ENCODE measurements at regions not wholly inside any gene's neighbourhood (a gene's known extent, or its start where the extent isn't known, plus 50 kb on each side); places are given as distances from the start of the nearest gene placed in this dataset.

GRCh38 chr3:124410471-124410870 lies 319.8 kb upstream of the UMPS start:
- Mint-ChIP-seq H3K9me3 (ENCODE audit: unreplicated experiment) (no peaks in the 10 kb centered on the region), H3K27ac (ENCODE audit: unreplicated experiment) (peak overlapping the region; percentile 87), H3K4me1 (ENCODE audit: low read depth, unreplicated experiment) (peaks cover 12% of the 10 kb centered on the region), H3K4me3 (ENCODE audit: unreplicated experiment) (no peak overlapping the region), H3K27me3 (ENCODE audit: insufficient read depth, unreplicated experiment) (no peaks in the 10 kb centered on the region), H3K36me3 (ENCODE audit: insufficient read depth, unreplicated experiment) (no peaks in the 10 kb centered on the region)
- intact Hi-C loops (cut with micrococcal nuclease; ENCODE audit: unreplicated experiment) = no loop called here
- no peak for TF ChIP-seq CTCF (IDR thresholded peaks at IDR 0.05; ENCODE audit: insufficient read depth in 1 of 2, low read depth in 1 of 2, low read length in 1 of 2, severe bottlenecking in 1 of 2, unreplicated experiment in 1 of 2)
- Histone ChIP-seq H3K4me1 (peaks cover 16% of the 10 kb centered on the region), H3K27me3 (replicated peaks; ENCODE audit: control insufficient read depth, insufficient read depth, low read length) (no peaks in the 10 kb centered on the region), H3K36me3 (ENCODE audit: control insufficient read depth, insufficient read depth, low read length) (no peaks in the 10 kb centered on the region), H3K9me3 (no peaks in the 10 kb centered on the region), H3K4me3 (ENCODE audit: low read depth, low read length) (no peak overlapping the region)
- no peak for DNase-seq
- ChIA-PET CTCF (no interaction called here), POLR2A (no interaction called here)
- no TSS peak for BruUV-seq (replicated peaks)

GRCh38 chr3:124411728-124412127 lies 318.5 kb upstream of the UMPS start:
- H3K36me3 ChIP-seq (ENCODE audit: control insufficient read depth, insufficient read depth, low read length) = no peaks in the 10 kb centered on the region
- ChIA-PET POLR2A (no interaction called here), CTCF (no interaction called here)
- no peaks in the 10 kb centered on the region for H3K27me3 ChIP-seq (replicated peaks; ENCODE audit: control insufficient read depth, insufficient read depth, low read length)
- no TSS peak for BruUV-seq (replicated peaks)
- TF ChIP-seq CTCF (IDR thresholded peaks at IDR 0.05; ENCODE audit: insufficient read depth in 1 of 2, low read depth in 1 of 2, low read length in 1 of 2, severe bottlenecking in 1 of 2, unreplicated experiment in 1 of 2) = no peak
- peaks cover 16% of the 10 kb centered on the region for H3K4me1 ChIP-seq
- no peaks in the 10 kb centered on the region for H3K9me3 ChIP-seq
- H3K4me3 ChIP-seq (ENCODE audit: low read depth, low read length) = no peak overlapping the region
- Mint-ChIP-seq H3K27me3 (ENCODE audit: insufficient read depth, unreplicated experiment) (no peaks in the 10 kb centered on the region), H3K4me3 (ENCODE audit: unreplicated experiment) (no peak overlapping the region), H3K9me3 (ENCODE audit: unreplicated experiment) (no peaks in the 10 kb centered on the region), H3K27ac (ENCODE audit: unreplicated experiment) (no peak overlapping the region), H3K4me1 (ENCODE audit: low read depth, unreplicated experiment) (peaks cover 12% of the 10 kb centered on the region), H3K36me3 (ENCODE audit: insufficient read depth, unreplicated experiment) (no peaks in the 10 kb centered on the region)
- DNase-seq = no peak
- intact Hi-C loops (cut with micrococcal nuclease; ENCODE audit: unreplicated experiment) = no loop called here

- intact Hi-C loops (cut with micrococcal nuclease; ENCODE audit: unreplicated experiment) = no loop called here
- Histone ChIP-seq H3K4me1 (peaks cover 16% of the 10 kb centered on the region), H3K4me3 (ENCODE audit: low read depth, low read length) (no peak overlapping the region), H3K9me3 (no peaks in the 10 kb centered on the region), H3K36me3 (ENCODE audit: control insufficient read depth, insufficient read depth, low read length) (no peaks in the 10 kb centered on the region), H3K27me3 (replicated peaks; ENCODE audit: control insufficient read depth, insufficient read depth, low read length) (no peaks in the 10 kb centered on the region)
- CTCF ChIA-PET = interaction anchor here (0.6 kb wide), 1 partner anchor 123 kb away, joined by 3 read pairs; no protein-coding TSS in a partner anchor
- Mint-ChIP-seq H3K4me1 (ENCODE audit: low read depth, unreplicated experiment) (peaks cover 12% of the 10 kb centered on the region), H3K36me3 (ENCODE audit: insufficient read depth, unreplicated experiment) (no peaks in the 10 kb centered on the region), H3K4me3 (ENCODE audit: unreplicated experiment) (no peak overlapping the region), H3K27me3 (ENCODE audit: insufficient read depth, unreplicated experiment) (no peaks in the 10 kb centered on the region), H3K27ac (ENCODE audit: unreplicated experiment) (no peak overlapping the region), H3K9me3 (ENCODE audit: unreplicated experiment) (no peaks in the 10 kb centered on the region)
- no peak for TF ChIP-seq CTCF (IDR thresholded peaks at IDR 0.05; ENCODE audit: insufficient read depth in 1 of 2, low read depth in 1 of 2, low read length in 1 of 2, severe bottlenecking in 1 of 2, unreplicated experiment in 1 of 2)
- DNase-seq = no peak
- POLR2A ChIA-PET = no interaction called here
- BruUV-seq (replicated peaks) = no TSS peak
These were observed 317.6 kb upstream of the UMPS start for GRCh38 chr3:124412644-124413043.
